HepG2 (cell line): ENCODE measurements at regions not wholly inside any gene's neighbourhood (a gene's known extent, or its start where the extent isn't known, plus 50 kb on each side); places are given as distances from the start of the nearest gene placed in this dataset.
"Not testable (repeated sequence)": the region's sequence is repeated elsewhere in the genome, so short reads cannot be mapped to it uniquely, and the experiment has no call there.

Source experiments
- GTF2F1 ChIP-seq: fragments of 150-350 bp; IDR thresholded peaks from 2 replicates; pipeline ENCODE4 v1.6.1; 2014; ENCODE audit warnings: low read length
- HNRNPL ChIP-seq: fragments of 200-400 bp; formaldehyde crosslinking; IDR thresholded peaks from 2 replicates; pipeline ENCODE4 v1.6.1; 2017; ENCODE audit warnings: mild to moderate bottlenecking, low read depth, low read length
- MEF2D ChIP-seq: sonication (generic); formaldehyde crosslinking; IDR thresholded peaks from 2 replicates; pipeline ENCODE4 v1.5.1; 2020; ENCODE audit warnings: mild to moderate bottlenecking, missing genetic modification reagents
- SMC3 ChIP-seq: IDR thresholded peaks from 2 replicates; pipeline ENCODE4 v1.6.1; 2011; ENCODE audit warnings: low read length, improper control_type of control experiment
- TGIF2 ChIP-seq: IDR thresholded peaks from 2 replicates; pipeline ENCODE4 v1.6.1; 2016; ENCODE audit warnings: control low read depth, missing compliant biosample characterization
- XRCC5 ChIP-seq: fragments of 200-400 bp; formaldehyde crosslinking; optimal IDR thresholded peaks from 2 replicates; pipeline ENCODE3; 2017; ENCODE audit warnings: mild to moderate bottlenecking, low read length
- ZFP36 ChIP-seq: fragments of 150-350 bp; IDR thresholded peaks from 2 replicates; pipeline ENCODE4 v1.6.1; 2018; ENCODE audit warnings: borderline replicate concordance, low read length, low read depth; ENCODE audit not compliant: partially characterized antibody
- ZNF17 ChIP-seq: sonication (generic); formaldehyde crosslinking; IDR thresholded peaks from 2 replicates; pipeline ENCODE4 v1.5.0; 2020; ENCODE audit warnings: mild to moderate bottlenecking, missing genetic modification reagents
- ZNF225 ChIP-seq: sonication (generic); formaldehyde crosslinking; IDR thresholded peaks from 2 replicates; pipeline ENCODE4 v1.4.0; 2020; ENCODE audit warnings: mild to moderate bottlenecking, missing genetic modification reagents
- ZNF317 ChIP-seq: sonication (generic); formaldehyde crosslinking; IDR thresholded peaks from 2 replicates; pipeline ENCODE4 v1.5.0; 2020; ENCODE audit warnings: mild to moderate bottlenecking, missing genetic modification reagents
- TF ChIP-seq, protein P1 (sequence below): sonication (generic); formaldehyde crosslinking; IDR thresholded peaks from 2 replicates; pipeline ENCODE4 v1.4.0; 2020; ENCODE audit warnings: missing genetic modification reagents
- TF ChIP-seq, protein P2 (sequence below), 2 experiments: IDR thresholded peaks; 2 replicates each; pipeline ENCODE4 v1.6.1; 2011 to 2012; ENCODE audit warnings: low read length in 2 of 2, borderline replicate concordance in 1 of 2, low read depth in 1 of 2, mild to moderate bottlenecking in 1 of 2, moderate library complexity in 1 of 2
- TF ChIP-seq, protein P3 (sequence below): sonication (generic); formaldehyde crosslinking; IDR thresholded peaks from 2 replicates; pipeline ENCODE4 v1.5.0; 2020; ENCODE audit warnings: mild to moderate bottlenecking, missing genetic modification reagents, moderate library complexity

- TF ChIP-seq MEF2D (CRISPR knock-in tag); ZNF317 (CRISPR knock-in tag); ZNF17 (CRISPR knock-in tag); ZFP36; GTF2F1; TGIF2 (CRISPR knock-in tag); SMC3; XRCC5; HNRNPL; ZNF225: not testable (repeated sequence)
- TF ChIP-seq, protein P1, sequence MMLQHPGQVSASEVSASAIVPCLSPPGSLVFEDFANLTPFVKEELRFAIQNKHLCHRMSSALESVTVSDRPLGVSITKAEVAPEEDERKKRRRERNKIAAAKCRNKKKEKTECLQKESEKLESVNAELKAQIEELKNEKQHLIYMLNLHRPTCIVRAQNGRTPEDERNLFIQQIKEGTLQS (CRISPR knock-in tag): not testable (repeated sequence)
- TF ChIP-seq, protein P2, sequence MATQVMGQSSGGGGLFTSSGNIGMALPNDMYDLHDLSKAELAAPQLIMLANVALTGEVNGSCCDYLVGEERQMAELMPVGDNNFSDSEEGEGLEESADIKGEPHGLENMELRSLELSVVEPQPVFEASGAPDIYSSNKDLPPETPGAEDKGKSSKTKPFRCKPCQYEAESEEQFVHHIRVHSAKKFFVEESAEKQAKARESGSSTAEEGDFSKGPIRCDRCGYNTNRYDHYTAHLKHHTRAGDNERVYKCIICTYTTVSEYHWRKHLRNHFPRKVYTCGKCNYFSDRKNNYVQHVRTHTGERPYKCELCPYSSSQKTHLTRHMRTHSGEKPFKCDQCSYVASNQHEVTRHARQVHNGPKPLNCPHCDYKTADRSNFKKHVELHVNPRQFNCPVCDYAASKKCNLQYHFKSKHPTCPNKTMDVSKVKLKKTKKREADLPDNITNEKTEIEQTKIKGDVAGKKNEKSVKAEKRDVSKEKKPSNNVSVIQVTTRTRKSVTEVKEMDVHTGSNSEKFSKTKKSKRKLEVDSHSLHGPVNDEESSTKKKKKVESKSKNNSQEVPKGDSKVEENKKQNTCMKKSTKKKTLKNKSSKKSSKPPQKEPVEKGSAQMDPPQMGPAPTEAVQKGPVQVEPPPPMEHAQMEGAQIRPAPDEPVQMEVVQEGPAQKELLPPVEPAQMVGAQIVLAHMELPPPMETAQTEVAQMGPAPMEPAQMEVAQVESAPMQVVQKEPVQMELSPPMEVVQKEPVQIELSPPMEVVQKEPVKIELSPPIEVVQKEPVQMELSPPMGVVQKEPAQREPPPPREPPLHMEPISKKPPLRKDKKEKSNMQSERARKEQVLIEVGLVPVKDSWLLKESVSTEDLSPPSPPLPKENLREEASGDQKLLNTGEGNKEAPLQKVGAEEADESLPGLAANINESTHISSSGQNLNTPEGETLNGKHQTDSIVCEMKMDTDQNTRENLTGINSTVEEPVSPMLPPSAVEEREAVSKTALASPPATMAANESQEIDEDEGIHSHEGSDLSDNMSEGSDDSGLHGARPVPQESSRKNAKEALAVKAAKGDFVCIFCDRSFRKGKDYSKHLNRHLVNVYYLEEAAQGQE (IDR thresholded peaks at IDR 0.05; ENCODE audit: borderline replicate concordance in 1 of 2, low read depth in 1 of 2, low read length in 2 of 2): not testable (repeated sequence)
- TF ChIP-seq, protein P3, sequence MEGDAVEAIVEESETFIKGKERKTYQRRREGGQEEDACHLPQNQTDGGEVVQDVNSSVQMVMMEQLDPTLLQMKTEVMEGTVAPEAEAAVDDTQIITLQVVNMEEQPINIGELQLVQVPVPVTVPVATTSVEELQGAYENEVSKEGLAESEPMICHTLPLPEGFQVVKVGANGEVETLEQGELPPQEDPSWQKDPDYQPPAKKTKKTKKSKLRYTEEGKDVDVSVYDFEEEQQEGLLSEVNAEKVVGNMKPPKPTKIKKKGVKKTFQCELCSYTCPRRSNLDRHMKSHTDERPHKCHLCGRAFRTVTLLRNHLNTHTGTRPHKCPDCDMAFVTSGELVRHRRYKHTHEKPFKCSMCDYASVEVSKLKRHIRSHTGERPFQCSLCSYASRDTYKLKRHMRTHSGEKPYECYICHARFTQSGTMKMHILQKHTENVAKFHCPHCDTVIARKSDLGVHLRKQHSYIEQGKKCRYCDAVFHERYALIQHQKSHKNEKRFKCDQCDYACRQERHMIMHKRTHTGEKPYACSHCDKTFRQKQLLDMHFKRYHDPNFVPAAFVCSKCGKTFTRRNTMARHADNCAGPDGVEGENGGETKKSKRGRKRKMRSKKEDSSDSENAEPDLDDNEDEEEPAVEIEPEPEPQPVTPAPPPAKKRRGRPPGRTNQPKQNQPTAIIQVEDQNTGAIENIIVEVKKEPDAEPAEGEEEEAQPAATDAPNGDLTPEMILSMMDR (CRISPR knock-in tag): not testable (repeated sequence)
Measured at GRCh38 chr3:18976102-18976501, 172.2 kb upstream of the KCNH8 start.
